ENCODE measurements at regions not wholly inside any gene's neighbourhood (a gene's known extent, or its start where the extent isn't known, plus 50 kb on each side); places are given as distances from the start of the nearest gene placed in this dataset.

DNA sequence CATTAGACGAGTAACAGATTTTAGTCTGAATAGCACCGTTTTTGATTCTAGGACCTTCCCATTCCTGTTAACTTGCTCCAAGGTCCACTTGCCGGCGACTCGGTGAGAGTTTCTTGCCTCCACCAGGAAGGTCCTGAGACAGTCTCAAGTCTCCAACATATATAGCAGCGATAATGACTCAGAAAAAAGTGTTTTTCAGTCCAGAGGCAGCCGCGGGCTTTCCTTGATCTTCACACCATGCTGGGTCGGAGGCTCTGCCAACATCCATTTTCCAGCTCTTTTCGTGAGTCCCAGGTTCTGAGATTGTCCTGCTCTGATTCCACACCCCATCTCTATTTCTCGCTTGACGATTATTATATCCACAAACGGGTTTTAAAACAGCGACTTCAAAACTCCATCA is 170.5 kb downstream of the GPX5 start:
- DNase-seq (ENCODE audit: low read depth) = no peak
- H3K4me3 ChIP-seq (ENCODE audit: low read depth, low read length) = no peak overlapping the region
- TF ChIP-seq, protein P1, sequence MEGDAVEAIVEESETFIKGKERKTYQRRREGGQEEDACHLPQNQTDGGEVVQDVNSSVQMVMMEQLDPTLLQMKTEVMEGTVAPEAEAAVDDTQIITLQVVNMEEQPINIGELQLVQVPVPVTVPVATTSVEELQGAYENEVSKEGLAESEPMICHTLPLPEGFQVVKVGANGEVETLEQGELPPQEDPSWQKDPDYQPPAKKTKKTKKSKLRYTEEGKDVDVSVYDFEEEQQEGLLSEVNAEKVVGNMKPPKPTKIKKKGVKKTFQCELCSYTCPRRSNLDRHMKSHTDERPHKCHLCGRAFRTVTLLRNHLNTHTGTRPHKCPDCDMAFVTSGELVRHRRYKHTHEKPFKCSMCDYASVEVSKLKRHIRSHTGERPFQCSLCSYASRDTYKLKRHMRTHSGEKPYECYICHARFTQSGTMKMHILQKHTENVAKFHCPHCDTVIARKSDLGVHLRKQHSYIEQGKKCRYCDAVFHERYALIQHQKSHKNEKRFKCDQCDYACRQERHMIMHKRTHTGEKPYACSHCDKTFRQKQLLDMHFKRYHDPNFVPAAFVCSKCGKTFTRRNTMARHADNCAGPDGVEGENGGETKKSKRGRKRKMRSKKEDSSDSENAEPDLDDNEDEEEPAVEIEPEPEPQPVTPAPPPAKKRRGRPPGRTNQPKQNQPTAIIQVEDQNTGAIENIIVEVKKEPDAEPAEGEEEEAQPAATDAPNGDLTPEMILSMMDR (IDR thresholded peaks at IDR 0.05; ENCODE audit: control insufficient read depth, extremely low read depth, insufficient read depth) = no peak

DNA sequence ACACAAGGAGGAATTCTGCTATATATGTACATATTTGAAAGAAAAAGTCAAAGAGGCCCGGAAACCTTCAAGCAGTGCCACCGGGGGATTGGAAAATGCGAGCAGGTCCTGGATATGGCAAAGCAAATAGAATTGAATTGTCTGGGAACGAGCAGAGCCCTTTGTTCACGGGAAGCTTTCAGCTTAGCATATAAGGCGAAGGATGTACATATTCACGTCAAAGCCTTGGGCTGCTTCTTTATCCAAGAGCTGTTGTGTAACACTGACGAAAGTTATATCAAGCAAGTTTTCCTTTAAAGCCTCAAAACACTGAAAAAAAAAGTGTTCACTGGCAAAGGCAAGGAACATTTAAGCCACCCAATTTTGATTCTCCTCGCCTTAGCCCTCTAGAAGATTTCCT is 171.0 kb downstream of the GPX5 start:
- no peak overlapping the region for H3K4me3 ChIP-seq (ENCODE audit: low read depth, low read length)
- TF ChIP-seq, protein P1 (IDR thresholded peaks at IDR 0.05; ENCODE audit: control insufficient read depth, extremely low read depth, insufficient read depth) = no peak
- no peak for DNase-seq (ENCODE audit: low read depth)

DNA sequence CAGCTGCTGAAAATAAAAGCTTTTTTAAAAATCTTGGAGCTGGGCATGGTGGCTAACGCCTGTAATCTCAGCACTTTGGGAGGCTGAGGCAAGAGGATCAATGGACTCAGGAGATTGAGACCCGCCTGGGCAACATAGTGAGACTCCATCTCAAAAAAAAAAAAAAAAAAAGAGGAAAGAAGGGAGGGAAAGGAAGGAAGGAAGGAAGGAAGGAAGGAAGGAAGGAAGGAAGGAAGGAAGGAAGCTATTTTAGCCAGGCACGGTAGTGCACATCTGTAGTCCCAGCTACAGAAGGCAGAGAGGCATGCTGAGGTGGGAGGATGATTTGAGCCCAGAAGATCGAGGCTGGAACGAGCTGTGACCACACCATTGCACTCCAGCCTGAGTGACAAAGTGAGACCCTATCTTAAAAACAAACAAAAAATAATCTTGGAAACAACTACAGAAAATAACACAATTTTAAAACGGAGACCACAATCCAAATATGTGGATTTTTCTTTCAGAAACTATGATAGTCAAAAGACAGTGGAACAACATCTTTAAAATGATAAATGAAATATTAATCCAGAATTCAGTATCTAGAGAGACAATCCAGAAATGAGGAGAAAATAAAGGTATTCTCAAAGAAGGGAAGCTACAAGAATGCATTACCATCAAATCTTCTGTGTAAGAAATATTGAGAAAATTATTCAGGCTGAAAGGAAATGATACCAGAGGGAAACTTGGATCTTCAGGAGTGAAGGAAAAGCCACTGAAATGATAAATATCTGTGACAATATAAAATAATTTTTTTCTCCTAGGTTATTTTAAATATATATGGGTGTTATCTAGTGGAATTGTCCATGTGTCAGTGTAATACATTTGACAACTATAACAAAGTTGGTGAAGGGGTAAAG is 182.0 kb downstream of the GPX5 start:
- TF ChIP-seq, protein P1 (IDR thresholded peaks at IDR 0.05; ENCODE audit: control insufficient read depth, extremely low read depth, insufficient read depth) = no peak
- no peak for DNase-seq (ENCODE audit: low read depth)
- no peak overlapping the region for H3K4me3 ChIP-seq (ENCODE audit: low read depth, low read length)

DNA sequence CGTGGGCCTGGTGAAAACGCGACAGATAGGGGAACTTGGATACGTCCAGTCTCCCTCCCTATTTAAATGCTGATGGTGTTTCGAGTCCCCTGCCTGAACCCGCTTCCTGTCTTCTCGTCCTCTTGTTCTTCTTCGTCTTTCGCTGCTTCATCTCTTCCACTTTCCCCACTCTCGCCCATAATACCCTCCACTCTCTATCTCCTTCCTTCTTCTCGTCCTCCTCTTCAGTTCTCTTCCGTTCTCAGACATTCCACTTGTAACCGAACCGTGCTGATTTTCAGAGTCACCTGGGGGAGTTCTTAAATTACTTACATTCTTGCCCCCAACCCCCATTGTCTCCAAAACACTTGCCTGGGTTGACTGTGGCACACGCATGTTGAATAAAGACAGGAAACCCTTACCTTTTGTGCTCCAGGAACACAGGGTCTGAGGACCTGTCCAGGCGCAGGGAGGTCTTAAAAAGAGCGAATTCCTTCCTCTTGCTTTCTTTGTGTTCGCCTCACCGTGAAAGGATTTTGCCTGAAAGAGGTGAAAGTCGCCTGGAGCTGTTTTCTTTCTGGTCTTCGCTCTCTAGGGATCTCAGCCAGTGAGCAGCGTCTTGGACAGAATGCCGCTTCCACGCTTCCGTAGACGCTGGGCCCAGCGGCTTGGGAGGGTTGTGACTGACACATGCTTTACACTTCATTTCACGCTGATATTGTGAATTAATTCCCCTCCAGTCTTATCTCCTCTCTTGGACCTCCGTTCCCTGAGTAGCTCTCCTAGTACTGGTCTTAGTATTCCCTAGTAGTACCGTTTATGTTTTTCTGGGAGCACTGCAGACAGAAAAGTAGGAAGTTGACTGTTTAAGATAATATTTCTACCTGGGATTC is 184.0 kb downstream of the GPX5 start:
- no peak overlapping the region for H3K4me3 ChIP-seq (ENCODE audit: low read depth, low read length)
- DNase-seq (ENCODE audit: low read depth) = no peak
- TF ChIP-seq, protein P1 (IDR thresholded peaks at IDR 0.05; ENCODE audit: control insufficient read depth, extremely low read depth, insufficient read depth) = no peak

DNA sequence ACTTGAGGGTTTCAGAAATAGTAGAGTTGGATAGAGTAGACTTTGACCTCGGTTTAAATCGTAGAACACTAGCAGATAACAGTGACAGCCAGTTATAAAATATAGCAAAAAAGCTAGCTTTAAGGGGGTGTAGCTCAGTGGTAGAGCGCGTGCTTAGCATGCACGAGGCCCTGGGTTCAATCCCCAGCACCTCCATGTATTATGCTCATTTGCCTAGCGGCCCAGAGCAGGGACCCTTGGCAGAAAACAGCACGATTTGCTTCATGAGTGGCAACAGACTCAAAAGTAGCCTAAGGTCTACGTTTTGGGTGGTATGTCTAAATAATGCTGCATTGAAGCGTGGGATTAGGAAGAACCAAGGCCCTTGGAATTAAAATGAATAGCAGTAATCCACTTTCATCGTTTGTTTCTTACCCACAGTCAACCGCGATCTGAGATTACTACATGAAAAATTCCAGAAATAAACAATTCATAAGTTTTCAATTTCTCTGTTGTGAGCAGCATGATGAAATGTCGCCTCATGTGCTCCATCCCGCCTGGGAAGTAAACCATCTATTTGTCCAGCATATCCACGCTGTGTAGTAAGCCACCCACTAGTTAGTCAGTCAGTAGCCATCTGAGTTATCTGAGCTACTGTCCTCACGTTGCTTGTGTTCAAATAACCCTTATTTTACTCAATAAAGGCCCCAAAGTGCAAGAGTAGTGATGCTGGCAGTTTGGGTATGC is 184.9 kb downstream of the GPX5 start:
- DNase-seq (ENCODE audit: low read depth) = no peak
- TF ChIP-seq, protein P1 (IDR thresholded peaks at IDR 0.05; ENCODE audit: control insufficient read depth, extremely low read depth, insufficient read depth) = no peak
- no peak overlapping the region for H3K4me3 ChIP-seq (ENCODE audit: low read depth, low read length)

DNA sequence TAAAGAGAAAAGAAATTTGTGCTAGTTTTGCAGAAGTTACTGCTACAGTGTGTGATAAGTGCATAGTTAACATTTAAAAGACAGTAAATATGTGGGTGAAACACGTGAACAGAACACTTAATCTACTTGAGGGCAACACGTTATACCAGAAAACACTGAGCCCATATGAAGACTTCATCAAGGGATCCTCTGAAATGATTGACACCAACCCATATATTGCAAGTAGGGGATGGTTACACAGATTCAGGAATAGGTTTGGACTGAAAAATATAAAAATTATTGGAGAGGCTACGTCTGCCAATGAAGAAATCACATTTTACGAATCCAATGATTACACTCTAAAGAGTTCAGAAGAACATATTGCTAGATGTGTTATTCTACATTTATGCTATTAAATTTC is 185.6 kb downstream of the GPX5 start:
- no peak overlapping the region for H3K4me3 ChIP-seq (ENCODE audit: low read depth, low read length)
- TF ChIP-seq, protein P1 (IDR thresholded peaks at IDR 0.05; ENCODE audit: control insufficient read depth, extremely low read depth, insufficient read depth) = no peak
- no peak for DNase-seq (ENCODE audit: low read depth)
